Thoracic aorta (tissue), 2 donors: ENCODE measurements at regions not wholly inside any gene's neighbourhood (a gene's known extent, or its start where the extent isn't known, plus 50 kb on each side); places are given as distances from the start of the nearest gene placed in this dataset.

ENCODE experiments used
- ATAC-seq: fragments of 150-250 bp; one replicate; pipeline ENCODE4 v1.8.0; 2017; ENCODE audit warnings: low read depth; ENCODE audit not compliant: insufficient number of reproducible peaks, low FRiP score
- DNase-seq: peaks from one replicate; pipeline ENCODE4 v3.0.0-alpha.2; 2020; ENCODE audit warnings: low spot score
- H3K27ac ChIP-seq, 2 donors: fragments of 200-600 bp; sonication (generic); 1 replicate in 1 of 2; 2 replicates in 1 of 2; pipeline ENCODE4 v1.5.1; 2016; ENCODE audit warnings: mild to moderate bottlenecking in 2 of 2, moderate library complexity in 2 of 2
- H3K27me3 ChIP-seq: fragments of 200-600 bp; sonication (generic); replicated peaks from 2 replicates; pipeline ENCODE4 v1.6.0; 2016; ENCODE audit warnings: mild to moderate bottlenecking; ENCODE audit not compliant: insufficient read depth
- H3K36me3 ChIP-seq: fragments of 200-600 bp; sonication (generic); one replicate; pipeline ENCODE4 v1.5.1; 2016
- H3K4me1 ChIP-seq, 2 donors: fragments of 200-600 bp; sonication (generic); 1 replicate in 1 of 2; 2 replicates in 1 of 2; pipeline versions ENCODE4 v1.5.1 to v1.6.0; 2016; ENCODE audit warnings: low read depth in 2 of 2, mild to moderate bottlenecking in 1 of 2; ENCODE audit not compliant: control insufficient read depth in 1 of 2
- H3K4me3 ChIP-seq: fragments of 200-600 bp; sonication (generic); 2 replicates; pipeline ENCODE4 v1.5.1; 2016; ENCODE audit warnings: mild to moderate bottlenecking
- H3K9me3 ChIP-seq: fragments of 200-600 bp; sonication (generic); 2 replicates; pipeline ENCODE4 v1.5.1; 2016
- CTCF ChIP-seq: fragments of 200-600 bp; sonication (generic); IDR thresholded peaks from one replicate; pipeline ENCODE4 v1.5.1; 2019; ENCODE audit warnings: antibody characterized with exemption

DNA sequence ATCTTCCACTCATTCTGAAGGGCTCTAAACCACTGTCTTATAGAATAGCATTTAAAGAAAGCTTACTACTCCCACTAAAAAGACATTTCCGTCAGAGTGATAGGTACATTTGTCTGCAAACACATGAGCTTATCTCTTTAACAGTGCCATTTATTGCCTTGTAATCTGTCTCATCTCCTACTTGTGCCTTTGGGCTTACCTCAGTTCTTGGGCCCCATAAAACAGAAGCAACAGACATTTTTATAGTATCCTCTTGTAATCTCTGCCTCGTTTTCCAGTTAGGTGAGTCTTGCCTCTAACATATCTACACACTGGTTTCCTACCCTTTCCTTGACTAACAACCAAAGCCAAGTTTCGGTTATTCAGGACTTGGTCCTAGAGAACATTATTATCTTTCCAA is 681.4 kb upstream of the KIF2B start:
- Histone ChIP-seq H3K36me3 (no peaks in the 10 kb centered on the region), H3K9me3 (no peaks in the 10 kb centered on the region), H3K4me1 (no peaks in the 10 kb centered on the region), H3K27me3 (no peaks in the 10 kb centered on the region), H3K27ac (no peak overlapping the region), H3K4me3 (no peak overlapping the region)
- ATAC-seq = no peak
- no peak for TF ChIP-seq CTCF
- DNase-seq = no peak

- H3K27ac ChIP-seq = no peak overlapping the region
- no peak overlapping the region for H3K4me3 ChIP-seq
- H3K4me1 ChIP-seq = no peaks in the 10 kb centered on the region
- no peak for ATAC-seq
- DNase-seq = no peak
- H3K27me3 ChIP-seq = no peaks in the 10 kb centered on the region
- TF ChIP-seq CTCF = no peak
- no peaks in the 10 kb centered on the region for H3K36me3 ChIP-seq
- H3K9me3 ChIP-seq = no peaks in the 10 kb centered on the region
Measured at GRCh38 chr17:53137869-53138268, 684.9 kb upstream of the KIF2B start.

- H3K4me3 ChIP-seq = no peak overlapping the region
- no peak for TF ChIP-seq CTCF
- ATAC-seq = no peak
Measured at GRCh38 chr17:53135969-53136368, 686.8 kb upstream of the KIF2B start.

GRCh38 chr17:53134548-53134947 is 688.2 kb upstream of the KIF2B start:
- Histone ChIP-seq H3K4me1 (no peaks in the 10 kb centered on the region), H3K4me3 (no peak overlapping the region), H3K36me3 (no peaks in the 10 kb centered on the region), H3K27me3 (no peaks in the 10 kb centered on the region), H3K27ac (no peak overlapping the region), H3K9me3 (no peaks in the 10 kb centered on the region)
- DNase-seq (no peak), ATAC-seq (no peak)
- TF ChIP-seq CTCF = no peak

More at GRCh38 chr17:53135969-53136368, 686.8 kb upstream of the KIF2B start:
- H3K36me3 ChIP-seq = no peaks in the 10 kb centered on the region
- no peaks in the 10 kb centered on the region for H3K4me1 ChIP-seq
- no peak overlapping the region for H3K27ac ChIP-seq
- no peaks in the 10 kb centered on the region for H3K9me3 ChIP-seq
- DNase-seq = no peak
- no peaks in the 10 kb centered on the region for H3K27me3 ChIP-seq

DNA sequence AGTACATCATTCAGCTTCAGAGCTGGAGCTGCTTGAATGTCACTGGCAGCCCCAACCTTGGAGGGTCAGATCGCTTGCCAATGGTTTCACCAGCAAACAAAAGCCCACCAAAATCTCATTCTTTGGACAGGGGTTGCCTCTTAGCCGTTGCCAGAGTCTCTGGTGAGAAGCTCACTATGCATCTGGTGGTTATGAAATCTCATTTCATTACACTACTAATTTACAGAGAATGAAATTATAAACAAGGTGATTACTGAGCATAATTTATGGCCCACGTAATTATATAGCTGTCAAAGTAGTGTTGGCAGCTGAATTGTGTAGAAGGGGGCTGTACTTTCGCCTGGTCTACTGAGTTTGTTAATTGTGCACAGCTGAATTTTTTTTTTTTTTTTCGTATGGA is 688.9 kb upstream of the KIF2B start:
- Histone ChIP-seq H3K27ac (no peak overlapping the region), H3K27me3 (no peaks in the 10 kb centered on the region), H3K9me3 (no peaks in the 10 kb centered on the region), H3K4me1 (no peaks in the 10 kb centered on the region), H3K4me3 (no peak overlapping the region), H3K36me3 (no peaks in the 10 kb centered on the region)
- TF ChIP-seq CTCF = no peak
- DNase-seq (no peak), ATAC-seq (no peak)
